ENCODE measurements at regions not wholly inside any gene's neighbourhood (a gene's known extent, or its start where the extent isn't known, plus 50 kb on each side); places are given as distances from the start of the nearest gene placed in this dataset.

DNA sequence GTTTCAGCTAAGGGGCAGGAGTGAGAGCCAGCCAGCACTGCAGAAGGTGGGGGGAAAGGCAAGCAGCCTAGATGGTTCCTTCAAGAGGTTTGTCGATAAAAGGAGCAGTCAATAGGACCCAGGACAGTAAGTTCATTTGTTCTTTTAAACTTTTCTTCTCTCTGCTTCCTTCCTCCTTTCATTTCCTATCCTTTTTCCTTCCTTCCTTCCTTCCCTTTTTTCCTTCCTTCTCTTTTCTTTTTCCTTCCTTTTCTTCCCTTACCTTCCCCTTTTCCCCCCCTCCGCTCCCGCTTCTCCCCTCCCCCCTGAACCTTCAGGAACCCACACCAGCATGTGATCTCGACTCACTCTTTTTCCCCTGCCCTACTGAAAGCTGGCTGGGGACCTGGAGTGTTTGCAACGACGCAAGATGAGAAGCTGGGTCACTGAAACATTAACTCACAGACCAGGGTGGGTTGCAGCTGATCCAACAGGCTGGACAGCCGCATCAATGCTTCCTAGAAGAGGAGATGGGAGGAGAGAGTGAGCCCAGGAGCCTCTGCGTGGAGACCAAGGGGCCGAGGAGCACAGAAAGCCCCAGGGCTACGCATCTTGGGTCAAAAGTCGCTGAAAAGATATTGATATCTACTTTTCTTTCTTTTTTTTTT, 103.4 kb upstream of the SDK1 start:
- no peak for DNase-seq

GRCh38 chr7:3198316-3198715, 102.7 kb upstream of the SDK1 start:
- no peak for DNase-seq

- peak; percentile 4 for DNase-seq
Measured at GRCh38 chr7:3200504-3200903, 100.5 kb upstream of the SDK1 start.

GRCh38 chr7:3201306-3201705, 99.7 kb upstream of the SDK1 start:
- DNase-seq: no peak

GRCh38 chr7:3201937-3202710, 98.9 kb upstream of the SDK1 start:
- no peak for DNase-seq

GRCh38 chr7:3204526-3204925, 96.5 kb upstream of the SDK1 start:
- DNase-seq: no peak

DNA sequence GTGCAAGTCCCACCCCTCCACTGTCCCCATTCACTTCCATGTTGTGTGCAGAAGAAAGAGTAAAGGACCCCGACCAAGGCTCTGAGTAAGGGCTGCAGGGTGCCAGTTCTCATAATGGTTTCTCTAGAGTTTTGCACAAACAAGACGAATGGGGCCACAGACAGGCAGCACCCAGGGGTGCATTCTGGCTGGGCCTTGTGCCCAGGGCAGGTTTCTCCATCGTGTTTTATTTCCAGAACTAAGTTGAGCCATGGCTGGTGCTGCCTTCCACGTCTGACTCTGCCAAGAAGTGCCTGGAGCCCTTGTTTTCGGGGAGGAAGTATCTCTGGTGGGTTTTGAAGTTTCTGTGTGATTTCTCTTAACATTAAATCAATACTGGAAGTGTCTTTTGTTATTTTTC, 95.0 kb upstream of the SDK1 start:
- no peak for DNase-seq

- DNase-seq: no peak
Measured at GRCh38 chr7:3206771-3207191, 94.3 kb upstream of the SDK1 start.

- DNase-seq: no peak
Measured at GRCh38 chr7:3207387-3207902, 93.6 kb upstream of the SDK1 start.

DNA sequence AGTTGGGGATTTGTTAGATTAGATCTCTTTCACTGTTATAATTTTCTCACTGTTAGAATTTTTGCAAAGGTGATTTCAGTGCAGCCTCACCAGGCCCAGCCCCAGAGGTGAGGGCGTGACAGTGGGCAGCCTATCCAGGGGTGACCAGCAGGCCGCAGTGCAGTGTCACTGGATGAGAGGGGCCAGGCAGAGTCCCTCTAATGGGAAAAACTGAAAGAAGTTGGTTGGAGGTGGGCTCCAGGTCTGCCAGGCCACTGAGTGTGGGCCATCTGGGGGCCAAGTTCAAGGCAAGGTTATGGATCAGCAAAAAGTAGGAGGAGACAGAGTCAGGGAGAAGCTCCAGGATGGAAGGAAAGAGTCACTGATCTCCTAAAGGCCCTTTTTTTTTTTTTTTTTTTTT, 90.5 kb upstream of the SDK1 start:
- no peak for DNase-seq

DNA sequence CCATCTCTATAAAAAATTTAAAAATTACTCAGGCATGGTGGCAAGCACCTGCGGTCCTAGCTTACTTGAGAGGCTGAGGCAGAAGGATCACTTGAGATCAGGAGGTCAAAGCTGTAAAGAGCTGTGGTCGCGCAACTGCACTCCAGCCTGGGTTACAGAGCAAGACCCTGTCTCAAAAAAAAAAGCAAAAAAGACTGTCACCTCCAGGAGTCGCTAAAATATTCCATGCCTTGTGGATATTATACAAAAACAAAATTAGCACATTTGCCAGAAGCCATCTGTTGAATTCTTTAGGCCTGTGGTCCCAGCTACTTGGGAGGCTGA, 87.0 kb upstream of the SDK1 start:
- DNase-seq: no peak

GRCh38 chr7:3215624-3216585, 85.1 kb upstream of the SDK1 start:
- DNase-seq: no peak

DNA sequence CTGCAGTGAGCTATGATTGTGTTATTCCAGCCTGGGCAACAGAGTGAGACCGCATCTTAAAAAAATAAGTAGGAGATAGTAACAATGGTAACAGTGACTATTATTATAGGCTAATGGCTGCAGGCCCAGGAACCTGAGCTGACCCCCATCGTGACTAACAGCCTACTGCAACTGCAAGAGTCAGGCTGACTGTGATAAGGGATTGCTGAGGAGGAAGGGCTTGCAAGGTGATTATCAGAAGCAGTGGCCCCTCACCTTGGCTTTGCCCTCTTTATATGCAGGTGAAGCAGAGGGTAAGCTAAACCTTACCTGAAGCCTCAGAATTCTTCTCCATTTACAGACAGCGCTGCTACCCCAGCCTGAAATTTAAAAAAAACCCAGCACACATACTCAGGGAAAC, 83.9 kb upstream of the SDK1 start:
- DNase-seq: no peak

GRCh38 chr7:3218411-3219225, 82.4 kb upstream of the SDK1 start:
- no peak for DNase-seq

DNA sequence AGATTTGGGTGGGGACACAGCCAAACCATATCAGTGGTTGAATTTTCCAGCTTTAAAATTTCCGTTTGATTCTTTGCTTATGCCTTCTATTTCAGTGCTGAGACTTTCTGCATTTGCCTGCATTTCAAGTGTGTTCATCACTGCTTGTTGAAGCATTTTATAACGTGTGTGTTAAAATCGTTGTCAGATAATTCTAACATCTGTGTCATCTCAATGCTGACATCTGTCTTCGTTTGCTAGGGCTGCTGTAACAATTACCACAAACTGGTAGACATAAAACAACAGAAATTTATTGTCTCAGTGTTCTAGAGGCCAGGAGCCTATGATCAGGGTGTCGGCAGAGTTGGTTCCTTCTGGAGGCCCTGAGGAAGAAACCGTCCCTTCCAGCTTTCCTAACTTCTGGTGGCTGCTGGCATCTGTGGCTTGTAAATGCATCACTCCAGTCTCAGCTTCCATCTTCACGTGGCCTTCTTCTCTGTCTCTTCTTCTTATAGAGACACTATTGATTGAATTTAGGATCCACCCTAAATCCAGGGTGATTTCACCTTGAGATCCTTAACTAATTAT, 71.1 kb upstream of the SDK1 start:
- no peak for DNase-seq

- no peak for DNase-seq
Measured at GRCh38 chr7:3230908-3231307, 70.1 kb upstream of the SDK1 start.

GRCh38 chr7:3232228-3232627, 68.8 kb upstream of the SDK1 start:
- DNase-seq: peak; percentile 15

DNA sequence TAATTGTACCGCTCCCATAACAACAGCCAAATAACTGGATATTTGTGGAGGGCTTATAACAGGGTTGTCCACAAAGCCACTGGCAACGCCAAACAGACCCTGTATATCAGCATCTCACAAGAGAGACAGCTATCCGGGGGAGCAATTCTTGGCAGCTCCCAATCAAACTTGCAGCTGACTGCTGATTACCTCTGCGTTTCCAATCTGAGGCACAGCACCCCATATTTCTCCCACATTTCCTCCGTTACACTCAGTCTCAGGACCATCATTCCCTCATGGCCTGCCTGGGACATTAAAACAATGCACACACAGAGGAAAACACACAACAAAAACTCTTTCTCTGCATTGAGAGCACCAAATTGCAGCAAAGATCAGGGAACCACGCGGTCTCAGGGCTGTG, 67.8 kb upstream of the SDK1 start:
- no peak for DNase-seq

DNA sequence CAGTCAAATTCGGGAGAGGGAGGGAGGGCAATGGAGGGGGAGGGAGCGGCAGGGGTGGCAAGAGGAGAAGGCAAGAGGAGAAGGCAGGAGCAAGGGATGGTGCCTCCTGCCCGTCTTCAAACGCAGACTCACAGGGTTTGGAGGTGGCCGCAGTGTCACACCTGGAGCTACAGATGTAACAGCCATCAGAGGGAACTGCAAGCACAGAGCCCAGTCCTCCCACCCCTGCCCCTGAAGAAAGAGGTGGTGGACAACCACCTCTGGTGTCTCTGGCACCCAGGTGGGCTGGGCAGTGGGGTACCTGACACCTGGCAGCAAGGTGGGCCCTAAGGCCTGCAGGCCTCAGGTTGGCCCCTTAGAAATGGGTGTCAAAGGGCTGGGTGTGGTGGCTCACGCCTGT, 67.0 kb upstream of the SDK1 start:
- no peak for DNase-seq

- DNase-seq: no peak
Measured at GRCh38 chr7:3234851-3235250, 66.2 kb upstream of the SDK1 start.

GRCh38 chr7:3235322-3235721, 65.7 kb upstream of the SDK1 start:
- DNase-seq: no peak

DNA sequence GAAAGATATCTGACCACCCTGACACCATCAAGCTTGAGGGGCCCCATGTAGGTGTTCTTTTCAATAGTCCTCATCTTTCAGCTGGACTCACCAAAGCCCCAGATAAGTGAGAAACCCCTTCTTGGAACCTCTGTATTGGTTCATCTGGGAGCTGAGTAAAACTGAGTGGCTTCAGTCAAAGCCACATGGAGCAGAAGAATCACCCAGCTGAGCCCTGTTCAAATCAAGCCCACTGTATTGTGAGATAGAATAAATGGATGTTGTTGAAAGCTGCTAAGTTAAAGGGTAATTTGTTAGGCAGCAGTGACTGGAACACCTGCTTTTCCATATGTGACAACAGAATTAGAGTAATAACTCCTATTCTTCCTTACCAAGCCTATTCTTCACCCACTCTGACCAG, 64.8 kb upstream of the SDK1 start:
- DNase-seq: no peak

Data from fibroblast of skin of right quadriceps (primary cell).